OCI-LY3 (cell line): ENCODE measurements at regions not wholly inside any gene's neighbourhood (a gene's known extent, or its start where the extent isn't known, plus 50 kb on each side); places are given as distances from the start of the nearest gene placed in this dataset.

Experiments used
- H2AFZ ChIP-seq: fragments of 200-600, 300-600 bp; shearing (Covaris generic); 2 replicates; pipeline ENCODE4 v1.6.0; 2014; ENCODE audit warnings: antibody characterized with exemption, low read depth, low read length
- H3K27ac ChIP-seq: fragments of 200-600, 300-600 bp; sonication (generic); 2 replicates; pipeline ENCODE4 v1.5.1; 2014; ENCODE audit warnings: mild to moderate bottlenecking, low read length, moderate library complexity, mixed read lengths
- H3K27me3 ChIP-seq: fragments of 200-600, 300-600 bp; sonication (generic); 2 replicates; pipeline ENCODE4 v1.6.1; 2014; ENCODE audit warnings: low read depth, low read length, mixed read lengths
- H3K36me3 ChIP-seq: fragments of 200-600, 300-600 bp; sonication (generic); replicated peaks from 2 replicates; pipeline ENCODE3; 2014; ENCODE audit warnings: low read depth, low read length, mixed read lengths
- H3K4me1 ChIP-seq: fragments of 300-600, 200-600 bp; sonication (generic); 2 replicates; pipeline ENCODE4 v1.6.1; 2014; ENCODE audit warnings: low read length, mixed read lengths
- H3K4me2 ChIP-seq: fragments of 200-600, 300-600 bp; sonication (generic); 2 replicates; pipeline ENCODE4 v1.6.1; 2014; ENCODE audit warnings: low read length, mixed read lengths
- H3K4me3 ChIP-seq: fragments of 300-600, 200-600 bp; sonication (generic); 2 replicates; pipeline ENCODE4 v1.5.1; 2014; ENCODE audit warnings: antibody characterized with exemption, mild to moderate bottlenecking, low read length, moderate library complexity
- H3K79me2 ChIP-seq: fragments of 300-600, 200-600 bp; shearing (Covaris generic); 2 replicates; pipeline ENCODE4 v1.6.1; 2014; ENCODE audit warnings: mild to moderate bottlenecking, low read length, mixed read lengths
- H3K9ac ChIP-seq: fragments of 300-600, 200-600 bp; shearing (Covaris generic); 2 replicates; pipeline ENCODE4 v1.6.0; 2014; ENCODE audit warnings: mild to moderate bottlenecking, low read length, moderate library complexity
- H3K9me3 ChIP-seq: fragments of 200-600, 300-600 bp; shearing (Covaris generic); 2 replicates; pipeline ENCODE4 v1.6.1; 2014; ENCODE audit warnings: low read length, mixed read lengths; ENCODE audit not compliant: insufficient read depth
- H4K20me1 ChIP-seq: fragments of 200-600, 300-600 bp; sonication (generic); 2 replicates; pipeline ENCODE4 v1.6.1; 2016; ENCODE audit warnings: low read length, mixed read lengths; ENCODE audit not compliant: insufficient read depth
- CTCF ChIP-seq: fragments of 200-600, 300-600 bp; sonication (generic); IDR thresholded peaks from 2 replicates; pipeline ENCODE4 v1.5.1; 2014; ENCODE audit warnings: antibody characterized with exemption, low read length, low read depth
- EZH2phosphoT487 ChIP-seq: fragments of 200-600 bp; shearing (Covaris generic); IDR thresholded peaks from 2 replicates; pipeline ENCODE4 v1.6.1; 2018; ENCODE audit warnings: antibody characterized with exemption, mixed run types, low read depth

- no peaks in the 10 kb centered on the region for H3K79me2 ChIP-seq
- TF ChIP-seq CTCF (no peak), EZH2phosphoT487 (no peak)
- no peaks in the 10 kb centered on the region for H3K9me3 ChIP-seq
- H3K27ac ChIP-seq, result no peak overlapping the region
- 0 out of 2 replicates have a peak, but pooled peaks cover 6% of the 10 kb centered on the region for H3K27me3 ChIP-seq
- H3K4me2 ChIP-seq, result no peak overlapping the region
- H3K9ac ChIP-seq, result no peak overlapping the region
- H3K4me3 ChIP-seq, result no peak overlapping the region
- H3K4me1 ChIP-seq, result no peaks in the 10 kb centered on the region
- H4K20me1 ChIP-seq, result no peaks in the 10 kb centered on the region
- H3K36me3 ChIP-seq, result no peaks in the 10 kb centered on the region
- H2AFZ ChIP-seq, result no peak overlapping the region
Observed at GRCh38 chr4:138510053-138510452, 267.9 kb upstream of the SLC7A11 start.

DNA sequence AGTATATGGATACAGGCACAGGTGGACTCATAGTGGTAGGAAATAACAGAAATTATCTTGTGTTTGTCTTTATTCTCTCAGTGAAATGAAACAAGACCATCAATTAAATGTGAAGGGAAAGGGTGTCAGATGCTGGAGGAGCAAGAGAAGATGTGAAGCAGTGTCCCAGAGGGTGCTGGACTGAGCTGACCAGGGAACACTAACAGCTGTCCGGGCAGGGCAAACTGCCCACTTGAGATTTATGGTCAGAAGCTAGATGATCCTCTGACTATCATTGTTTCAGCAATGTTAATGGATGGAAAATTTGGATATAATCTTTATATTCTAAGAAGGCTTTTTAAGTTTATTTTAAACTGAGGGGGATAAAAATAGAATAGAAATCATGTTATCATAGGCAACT is 267.2 kb upstream of the SLC7A11 start:
- Histone ChIP-seq H3K27ac (no peak overlapping the region), H3K4me3 (no peak overlapping the region), H2AFZ (no peak overlapping the region), H3K27me3 (0 out of 2 replicates have a peak, but pooled peaks cover 6% of the 10 kb centered on the region), H3K4me1 (no peaks in the 10 kb centered on the region), H3K36me3 (no peaks in the 10 kb centered on the region), H3K9me3 (no peaks in the 10 kb centered on the region), H3K9ac (no peak overlapping the region), H3K79me2 (no peaks in the 10 kb centered on the region), H4K20me1 (no peaks in the 10 kb centered on the region), H3K4me2 (no peak overlapping the region)
- no peak for TF ChIP-seq CTCF

DNA sequence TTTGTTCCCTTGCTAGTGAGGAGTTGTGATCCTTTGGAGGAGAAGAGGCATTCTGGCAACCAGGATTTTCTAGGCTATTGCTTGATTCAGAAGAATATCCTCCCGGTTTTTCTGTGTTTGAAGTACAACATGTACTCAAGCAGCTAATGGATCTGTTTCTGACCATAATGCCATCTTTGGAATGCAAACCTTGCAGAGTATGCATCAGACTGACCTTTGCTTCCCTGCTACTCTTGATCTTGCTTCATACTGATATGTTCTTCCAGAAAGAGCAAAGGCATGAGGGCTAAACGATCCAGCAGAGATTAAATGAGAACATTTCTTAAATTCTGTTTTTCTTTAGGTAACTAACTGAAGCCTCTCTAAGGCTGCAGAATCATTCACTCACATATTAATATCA is 265.4 kb upstream of the SLC7A11 start:
- Histone ChIP-seq H3K4me2 (no peak overlapping the region), H3K9me3 (0 out of 2 replicates have a peak, but pooled peaks cover 3% of the 10 kb centered on the region), H3K4me3 (no peak overlapping the region), H3K36me3 (no peaks in the 10 kb centered on the region), H3K27me3 (0 out of 2 replicates have a peak, but pooled peaks cover 6% of the 10 kb centered on the region), H3K4me1 (no peaks in the 10 kb centered on the region), H3K27ac (no peak overlapping the region), H3K9ac (no peak overlapping the region), H2AFZ (no peak overlapping the region), H3K79me2 (no peaks in the 10 kb centered on the region), H4K20me1 (no peaks in the 10 kb centered on the region)
- TF ChIP-seq CTCF, result no peak
- TF ChIP-seq EZH2phosphoT487, result no peak

DNA sequence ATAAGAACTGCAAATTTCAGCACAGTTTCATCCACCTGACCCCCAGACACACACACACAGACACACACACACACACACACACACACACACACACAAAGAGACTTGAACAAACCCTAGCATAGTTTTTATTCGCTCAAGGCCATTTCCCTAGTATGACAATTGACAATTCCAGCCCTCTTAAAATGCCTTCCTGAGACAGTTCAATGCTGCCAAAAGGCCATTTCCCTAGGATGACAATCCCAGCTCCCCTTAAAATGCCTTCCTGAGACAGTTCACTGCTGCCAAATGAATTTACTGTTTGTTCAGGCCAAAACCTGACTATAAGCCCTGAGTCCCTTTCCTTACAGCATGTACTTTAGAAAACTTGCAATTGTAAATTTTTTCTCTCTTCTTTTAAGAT is 259.5 kb upstream of the SLC7A11 start:
- Histone ChIP-seq H3K4me2 (no peak overlapping the region), H3K27me3 (no peaks in the 10 kb centered on the region), H4K20me1 (no peaks in the 10 kb centered on the region), H3K4me3 (no peak overlapping the region), H3K9me3 (peaks cover 13% of the 10 kb centered on the region; the same call in 1 of the 2 replicates), H2AFZ (no peak overlapping the region), H3K4me1 (no peaks in the 10 kb centered on the region), H3K36me3 (no peaks in the 10 kb centered on the region), H3K79me2 (no peaks in the 10 kb centered on the region), H3K27ac (no peak overlapping the region), H3K9ac (no peak overlapping the region)
- no peak for TF ChIP-seq EZH2phosphoT487
- no peak for TF ChIP-seq CTCF
